Keratinocyte (primary cell): ENCODE measurements at regions not wholly inside any gene's neighbourhood (a gene's known extent, or its start where the extent isn't known, plus 50 kb on each side); places are given as distances from the start of the nearest gene placed in this dataset.

ENCODE experiments used
- DNase-seq: peaks from one replicate; pipeline ENCODE4 v3.0.0-alpha.2; 2011; ENCODE audit warnings: low read depth, missing footprints, low spot score
- FAIRE-seq: peaks from 2 replicates; lab custom pipeline; 2011; peaks lifted over from hg19 to GRCh38; lab: Jason Lieb, UNC
- H2AFZ ChIP-seq: 2 replicates; pipeline ENCODE4 v1.6.0; 2012; ENCODE audit warnings: low read length, control low read depth, inconsistent platforms; ENCODE audit not compliant: control insufficient read depth
- H3K27ac ChIP-seq: 2 replicates; pipeline ENCODE4 v1.5.1; 2011; ENCODE audit warnings: low read length; ENCODE audit not compliant: control insufficient read depth, insufficient read depth
- H3K27me3 ChIP-seq: 3 replicates; pipeline ENCODE4 v1.6.0; 2011; ENCODE audit warnings: low read length; ENCODE audit not compliant: control insufficient read depth, insufficient read depth; ENCODE audit errors: extremely low read depth
- H3K36me3 ChIP-seq, 2 experiments: 2 replicates in 1 of 2; 3 replicates in 1 of 2; pipeline ENCODE4 v1.5.1; 2011; ENCODE audit warnings: low read length in 2 of 2, mild to moderate bottlenecking in 1 of 2; ENCODE audit not compliant: control insufficient read depth in 2 of 2, insufficient read depth in 2 of 2; ENCODE audit errors: extremely low read depth in 1 of 2
- H3K4me1 ChIP-seq: 3 replicates; pipeline ENCODE4 v1.5.1; 2011; ENCODE audit warnings: low read length; ENCODE audit not compliant: control insufficient read depth, insufficient read depth; ENCODE audit errors: extremely low read depth
- H3K4me2 ChIP-seq: 3 replicates; pipeline ENCODE4 v1.6.0; 2011; ENCODE audit warnings: low read depth, low read length; ENCODE audit not compliant: control insufficient read depth, insufficient read depth; ENCODE audit errors: extremely low read depth
- H3K4me3 ChIP-seq, 3 experiments: fragments of 200-600 bp in 1 of 3; sonication (generic) in 1 of 3; 2 replicates in 2 of 3; 3 replicates in 1 of 3; pipeline ENCODE4 v1.5.1; 2011 to 2016; ENCODE audit warnings: low read length in 3 of 3, mild to moderate bottlenecking in 3 of 3, control low read depth in 2 of 3, inconsistent platforms in 1 of 3, low read depth in 1 of 3, mixed read lengths in 1 of 3, mixed run types in 1 of 3, moderate library complexity in 1 of 3; ENCODE audit not compliant: control insufficient read depth in 2 of 3, insufficient read depth in 2 of 3; ENCODE audit errors: extremely low read depth in 1 of 3
- H3K79me2 ChIP-seq: 2 replicates; pipeline ENCODE4 v1.6.0; 2012; ENCODE audit warnings: low read length; ENCODE audit not compliant: control insufficient read depth, insufficient read depth
- H3K9ac ChIP-seq: 3 replicates; pipeline ENCODE4 v1.6.0; 2011; ENCODE audit warnings: low read length; ENCODE audit not compliant: control insufficient read depth, insufficient read depth; ENCODE audit errors: extremely low read depth
- H3K9me1 ChIP-seq: 3 replicates; pipeline ENCODE4 v1.6.0; 2011; ENCODE audit warnings: low read length; ENCODE audit not compliant: control insufficient read depth, insufficient read depth; ENCODE audit errors: extremely low read depth
- H3K9me3 ChIP-seq: 2 replicates; pipeline ENCODE4 v1.5.1; 2012; ENCODE audit warnings: low read depth, low read length; ENCODE audit not compliant: control insufficient read depth
- H4K20me1 ChIP-seq: 3 replicates; pipeline ENCODE4 v1.6.0; 2011; ENCODE audit warnings: low read length; ENCODE audit not compliant: control insufficient read depth, insufficient read depth; ENCODE audit errors: extremely low read depth
- EZH2 ChIP-seq: IDR thresholded peaks from one replicate; pipeline ENCODE4 v1.6.1; 2012; ENCODE audit warnings: inconsistent platforms, mild to moderate bottlenecking, low read length, moderate library complexity
- dilution Hi-C: fragments of 300-500 bp; cut with MboI; formaldehyde crosslinking; loops from one replicate; pipeline ENCODE4 v1.7.0; 2020; ENCODE audit warnings: low sequenced_read_pairs; ENCODE audit not compliant: extremely low pct_ligation_motif_present
- TF ChIP-seq, protein P1 (sequence below), 3 experiments: IDR thresholded peaks in 1 of 3; conservative IDR thresholded peaks in 1 of 3; optimal IDR thresholded peaks in 1 of 3; 2 replicates in 2 of 3; 3 replicates in 1 of 3; pipeline versions ENCODE3 to v1.5.1; 2011; ENCODE audit warnings: low read length in 3 of 3, mild to moderate bottlenecking in 3 of 3, moderate library complexity in 2 of 3, control low read depth in 1 of 3, inconsistent platforms in 1 of 3; ENCODE audit not compliant: insufficient read depth in 2 of 3; ENCODE audit errors: extremely low read depth in 1 of 3

DNA sequence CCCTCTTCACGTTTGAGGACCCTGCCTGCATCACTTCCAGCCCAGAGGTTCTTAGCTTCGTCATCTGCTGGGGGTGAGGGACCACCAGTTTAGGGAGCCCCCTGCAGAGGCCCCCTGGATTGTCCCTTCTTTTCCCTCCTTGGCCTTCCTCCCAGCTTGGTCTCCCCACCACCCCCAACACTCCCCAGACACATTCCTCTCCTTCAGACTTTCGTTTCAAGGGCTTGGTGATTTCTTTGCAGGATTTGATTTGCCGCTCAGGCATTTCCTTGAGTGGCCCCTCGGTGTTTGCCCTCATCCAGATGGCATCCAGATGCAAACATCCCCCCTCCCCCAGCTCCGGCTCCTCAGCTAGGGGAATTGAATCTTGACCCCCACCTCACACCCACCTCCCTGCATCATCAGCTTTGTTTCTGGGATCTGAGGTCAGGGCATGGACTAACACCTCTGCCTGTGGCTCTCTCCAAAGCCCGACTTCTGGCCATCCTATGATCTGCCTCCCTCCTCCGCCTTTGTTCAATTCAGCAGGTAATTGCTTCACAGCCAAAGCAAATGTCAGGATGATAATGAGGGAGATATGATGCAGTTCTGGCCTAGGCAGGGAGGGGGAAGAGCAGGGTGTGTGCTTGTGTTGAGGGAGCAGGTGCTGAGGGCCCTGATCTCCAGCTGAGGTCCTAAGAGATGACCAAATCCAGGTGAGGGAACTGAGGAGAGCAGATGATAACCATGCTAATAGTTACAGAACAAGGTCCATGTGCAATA is 141.5 kb downstream of the VEGFA start:
- dilution Hi-C loops: no loop called here
- peak overlapping the region; percentile 46 for H3K27ac ChIP-seq
- peak overlapping the region; percentile 31 for H3K9ac ChIP-seq
- no peaks in the 10 kb centered on the region for H3K9me3 ChIP-seq
- no peak overlapping the region for H2AFZ ChIP-seq
- peaks cover 7% of the 10 kb centered on the region for H3K27me3 ChIP-seq
- FAIRE-seq (no peak), DNase-seq (no peak)
- H3K4me2 ChIP-seq: peak overlapping the region; percentile 52
- TF ChIP-seq, protein P1, sequence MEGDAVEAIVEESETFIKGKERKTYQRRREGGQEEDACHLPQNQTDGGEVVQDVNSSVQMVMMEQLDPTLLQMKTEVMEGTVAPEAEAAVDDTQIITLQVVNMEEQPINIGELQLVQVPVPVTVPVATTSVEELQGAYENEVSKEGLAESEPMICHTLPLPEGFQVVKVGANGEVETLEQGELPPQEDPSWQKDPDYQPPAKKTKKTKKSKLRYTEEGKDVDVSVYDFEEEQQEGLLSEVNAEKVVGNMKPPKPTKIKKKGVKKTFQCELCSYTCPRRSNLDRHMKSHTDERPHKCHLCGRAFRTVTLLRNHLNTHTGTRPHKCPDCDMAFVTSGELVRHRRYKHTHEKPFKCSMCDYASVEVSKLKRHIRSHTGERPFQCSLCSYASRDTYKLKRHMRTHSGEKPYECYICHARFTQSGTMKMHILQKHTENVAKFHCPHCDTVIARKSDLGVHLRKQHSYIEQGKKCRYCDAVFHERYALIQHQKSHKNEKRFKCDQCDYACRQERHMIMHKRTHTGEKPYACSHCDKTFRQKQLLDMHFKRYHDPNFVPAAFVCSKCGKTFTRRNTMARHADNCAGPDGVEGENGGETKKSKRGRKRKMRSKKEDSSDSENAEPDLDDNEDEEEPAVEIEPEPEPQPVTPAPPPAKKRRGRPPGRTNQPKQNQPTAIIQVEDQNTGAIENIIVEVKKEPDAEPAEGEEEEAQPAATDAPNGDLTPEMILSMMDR (optimal IDR thresholded peaks at IDR 0.05 in 1 of 3, IDR thresholded peaks at IDR 0.05 in 1 of 3, conservative IDR thresholded peaks at IDR 0.05 in 1 of 3; ENCODE audit: extremely low read depth in 1 of 3, insufficient read depth in 2 of 3, low read length in 3 of 3): no peak
- no peak for TF ChIP-seq EZH2
- H3K4me3 ChIP-seq: no peak overlapping the region
- no peaks in the 10 kb centered on the region for H4K20me1 ChIP-seq
- peaks cover 5% of the 10 kb centered on the region for H3K4me1 ChIP-seq
- no peaks in the 10 kb centered on the region for H3K79me2 ChIP-seq
- H3K9me1 ChIP-seq: no peaks in the 10 kb centered on the region
- H3K36me3 ChIP-seq: no peaks in the 10 kb centered on the region

DNA sequence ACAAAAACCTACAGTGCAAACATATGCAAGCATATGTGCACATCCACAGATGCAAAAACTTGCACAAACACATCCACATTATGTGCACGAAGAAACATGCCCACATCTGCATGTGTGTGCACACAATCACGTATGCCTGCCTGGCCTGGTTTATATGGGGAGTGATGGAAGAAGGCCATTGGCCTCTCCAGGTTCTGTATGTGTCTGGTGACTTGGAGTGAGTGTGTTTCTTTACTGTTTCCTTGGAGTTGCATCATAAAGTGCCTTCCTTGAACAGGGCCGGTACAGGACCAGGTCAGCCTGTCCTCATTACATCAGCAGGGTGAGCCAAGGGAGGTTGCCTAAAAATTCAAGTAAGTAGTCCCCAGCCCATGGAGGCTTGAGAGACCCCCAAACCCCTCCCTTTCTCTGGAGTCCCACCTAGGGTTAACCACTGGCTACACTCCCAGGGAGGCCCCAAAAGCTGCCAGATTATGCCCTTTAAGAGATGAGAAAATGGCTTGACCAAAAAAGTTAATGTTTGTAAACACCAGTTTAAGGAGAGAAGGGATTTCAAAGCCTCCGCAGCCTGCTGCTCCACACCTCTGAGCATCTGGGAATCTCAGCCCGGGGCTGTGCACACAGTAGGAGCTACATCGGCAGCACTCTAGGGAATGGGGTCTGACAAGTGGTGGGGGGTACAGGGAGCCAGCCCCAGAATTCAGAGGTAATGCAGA is 140.8 kb downstream of the VEGFA start:
- dilution Hi-C loops: no loop called here
- Histone ChIP-seq H3K4me1 (peaks cover 5% of the 10 kb centered on the region), H3K9ac (peak overlapping the region; percentile 31), H3K9me3 (no peaks in the 10 kb centered on the region), H3K4me2 (peak overlapping the region; percentile 52), H4K20me1 (no peaks in the 10 kb centered on the region), H3K27ac (peak overlapping the region; percentile 46), H3K9me1 (no peaks in the 10 kb centered on the region), H3K4me3 (peak overlapping the region in 1 of 3 experiments; percentile 44), H3K27me3 (peaks cover 7% of the 10 kb centered on the region), H2AFZ (no peak overlapping the region), H3K79me2 (no peaks in the 10 kb centered on the region), H3K36me3 (no peaks in the 10 kb centered on the region)
- TF ChIP-seq EZH2: no peak
- TF ChIP-seq, protein P1 (optimal IDR thresholded peaks at IDR 0.05 in 1 of 3, IDR thresholded peaks at IDR 0.05 in 1 of 3, conservative IDR thresholded peaks at IDR 0.05 in 1 of 3; ENCODE audit: extremely low read depth in 1 of 3, insufficient read depth in 2 of 3, low read length in 3 of 3): no peak
- FAIRE-seq: no peak
- DNase-seq: no peak
